GM21528 (cell line): ENCODE measurements at regions not wholly inside any gene's neighbourhood (a gene's known extent, or its start where the extent isn't known, plus 50 kb on each side); places are given as distances from the start of the nearest gene placed in this dataset.
"Not testable (repeated sequence)": the region's sequence is repeated elsewhere in the genome, so short reads cannot be mapped to it uniquely, and the experiment has no call there.

Source experiments
- ATAC-seq: cut with Tn5 transposase; IDR thresholded peaks from one replicate; pipeline ENCODE4 v1.9.1; 2021; ENCODE audit warnings: mild to moderate bottlenecking, moderate library complexity; ENCODE audit not compliant: unreplicated experiment, low FRiP score

DNA sequence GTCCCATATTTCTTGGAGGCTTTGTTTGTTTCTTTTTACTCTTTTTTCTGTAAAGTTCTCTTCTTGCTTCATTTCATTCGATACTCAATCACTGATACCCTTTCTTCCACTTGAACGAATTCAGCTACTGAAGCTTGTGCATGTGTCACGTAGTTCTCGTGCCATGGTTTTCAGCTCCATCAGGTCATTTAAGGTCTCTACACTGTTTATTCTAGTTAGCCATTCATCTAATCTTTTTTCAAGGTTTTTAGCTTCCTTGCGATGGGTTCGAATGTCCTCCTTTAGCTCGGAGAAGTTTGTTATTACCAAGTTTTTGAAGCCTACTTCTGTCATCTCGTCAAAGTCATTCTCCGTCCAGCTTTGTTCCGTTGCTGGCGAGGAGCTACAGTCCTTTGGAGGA lies 55.6 kb upstream of the CRYM start:
- ATAC-seq: not testable (repeated sequence)
